HG02981 (cell line): ENCODE measurements at regions not wholly inside any gene's neighbourhood (a gene's known extent, or its start where the extent isn't known, plus 50 kb on each side); places are given as distances from the start of the nearest gene placed in this dataset.

Source experiments
- ATAC-seq: cut with Tn5 transposase; IDR thresholded peaks from one replicate; pipeline ENCODE4 v1.9.1; 2021; ENCODE audit warnings: mild to moderate bottlenecking, moderate library complexity; ENCODE audit not compliant: unreplicated experiment

GRCh38 chr17:68749349-68750207 is 148.4 kb upstream of the FAM20A start:
- ATAC-seq, result no peak

- ATAC-seq, result no peak
Measured at GRCh38 chr17:68748381-68748780, 147.2 kb upstream of the FAM20A start.

DNA sequence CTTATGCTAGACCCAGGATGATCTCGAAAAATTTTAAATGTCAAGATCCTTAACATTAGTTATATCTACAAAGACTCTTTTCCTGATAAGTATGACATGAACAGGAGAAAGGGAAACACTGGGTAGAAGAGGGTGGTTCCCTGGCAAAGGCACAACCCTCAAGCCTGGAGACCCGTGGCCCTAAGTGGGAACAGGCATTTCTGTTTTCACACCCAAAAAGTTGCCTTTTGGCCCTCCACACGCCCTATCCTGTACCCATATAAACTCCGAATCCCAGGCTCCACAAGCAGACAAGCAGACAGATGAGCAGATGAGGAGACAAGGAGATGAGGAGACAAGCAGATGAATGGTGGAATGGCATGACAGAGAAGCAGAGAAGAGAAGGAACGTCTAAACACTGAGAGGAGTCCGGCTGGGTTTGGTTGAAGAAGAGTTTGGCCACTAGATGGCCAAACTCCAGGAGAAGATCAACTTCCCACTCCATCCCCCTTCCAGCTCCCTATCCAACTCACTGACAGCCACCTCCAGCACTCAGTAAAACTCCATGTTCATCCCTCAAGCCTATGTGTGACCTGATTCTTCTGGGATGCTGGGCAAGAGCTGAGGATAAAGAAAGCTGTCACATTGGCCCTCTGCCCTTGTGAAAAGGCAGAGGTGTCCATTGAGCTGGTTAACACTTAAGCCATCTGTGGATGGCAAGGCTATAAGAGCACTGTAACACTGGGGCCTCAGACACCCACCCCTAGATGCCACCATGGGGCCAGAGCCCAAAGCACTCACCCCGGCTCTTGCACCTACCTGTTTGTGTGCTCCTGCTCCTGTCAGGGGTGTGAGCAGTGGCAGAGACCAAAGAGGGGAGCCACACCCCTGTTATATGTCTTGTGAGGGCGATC is 139.6 kb upstream of the FAM20A start:
- no peak for ATAC-seq

DNA sequence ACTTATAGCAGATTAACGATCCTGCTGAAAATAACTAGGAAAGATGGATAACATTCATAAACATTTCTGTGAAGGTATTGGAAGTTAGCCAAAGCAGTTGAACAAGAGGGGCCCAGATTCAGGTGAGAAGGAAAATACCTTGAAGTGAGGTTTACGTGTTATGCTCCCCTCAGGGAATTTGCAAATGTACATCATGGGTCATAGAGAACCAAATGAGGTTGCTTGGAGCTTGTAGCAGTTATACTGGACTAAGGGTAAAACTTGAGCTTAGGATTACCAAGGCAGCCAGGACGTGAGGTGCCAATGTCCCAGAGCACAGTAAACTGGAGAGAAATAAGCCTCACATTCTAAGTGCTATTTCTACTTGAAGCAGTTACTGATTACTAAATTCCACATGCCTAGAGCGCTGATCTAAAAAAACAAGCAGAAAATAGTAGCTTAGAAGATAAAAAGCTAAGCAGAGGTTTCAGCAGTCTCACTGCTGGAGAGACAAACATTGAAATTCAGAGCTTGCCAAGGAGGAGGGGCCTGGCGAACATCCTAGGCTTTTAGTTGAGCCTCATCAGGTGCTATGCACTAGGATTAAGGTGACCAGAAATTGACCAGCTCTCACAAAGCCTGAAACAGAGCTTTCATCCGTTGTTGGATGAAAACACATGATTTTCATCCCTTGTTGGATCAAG is 136.7 kb upstream of the FAM20A start:
- ATAC-seq, result no peak

- no peak for ATAC-seq
Measured at GRCh38 chr17:68734931-68735330, 133.8 kb upstream of the FAM20A start.

DNA sequence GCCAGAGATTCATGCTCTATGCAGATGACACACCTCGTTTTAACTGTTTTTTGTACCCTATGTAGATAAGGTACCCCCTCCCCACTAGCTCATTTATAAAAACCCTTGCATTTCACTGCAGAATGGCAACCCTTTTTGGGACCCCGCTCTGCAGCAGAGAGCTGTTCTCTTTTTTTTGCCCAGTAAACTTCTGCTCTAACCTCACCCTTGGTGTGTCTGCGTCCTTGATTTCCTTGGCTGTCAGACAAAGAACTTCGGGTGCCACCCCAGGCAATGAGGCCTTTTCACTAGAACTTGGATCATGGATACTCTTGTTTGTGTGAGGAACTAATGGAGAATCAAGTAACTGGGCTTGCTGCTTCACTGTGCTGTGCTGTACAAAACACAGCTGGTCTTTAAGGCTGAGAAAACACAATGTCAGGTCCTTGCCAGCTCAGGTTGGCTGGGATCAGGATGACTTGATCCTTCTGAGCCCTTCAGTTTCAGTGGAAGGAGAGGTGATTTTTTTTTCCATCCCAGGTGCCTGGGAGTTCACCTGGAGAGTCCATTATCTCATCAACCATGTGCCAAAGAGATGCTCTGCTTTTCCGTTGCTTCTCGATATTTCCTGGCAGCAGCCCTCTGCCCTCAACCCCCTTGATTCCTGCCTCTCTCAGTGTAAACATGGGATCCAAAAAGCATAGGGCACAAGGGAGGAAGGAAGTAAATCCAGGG is 133.2 kb upstream of the FAM20A start:
- ATAC-seq, result no peak

GRCh38 chr17:68733241-68734176 is 132.3 kb upstream of the FAM20A start:
- no peak for ATAC-seq

DNA sequence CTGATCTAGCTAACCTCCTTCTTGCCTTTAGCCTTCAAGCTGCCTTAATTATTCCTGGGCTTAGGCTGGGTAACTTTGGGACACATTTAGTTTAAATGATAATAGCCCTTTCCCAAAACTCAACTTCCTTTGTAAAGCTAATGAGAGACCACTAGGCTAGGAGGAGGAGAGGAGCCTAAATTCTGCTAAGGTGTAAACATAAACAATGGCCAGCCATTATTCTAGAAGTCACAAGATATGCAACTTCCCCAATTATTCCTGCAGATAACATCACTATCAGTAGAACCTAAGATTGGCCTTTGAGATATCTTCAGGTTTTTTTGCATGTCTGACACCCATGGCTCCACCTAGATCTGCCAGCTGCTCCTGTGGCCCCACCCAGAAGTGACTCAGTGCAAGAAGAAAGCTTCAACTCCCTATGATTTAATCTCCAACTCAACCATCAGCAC is 131.2 kb upstream of the FAM20A start:
- no peak for ATAC-seq

DNA sequence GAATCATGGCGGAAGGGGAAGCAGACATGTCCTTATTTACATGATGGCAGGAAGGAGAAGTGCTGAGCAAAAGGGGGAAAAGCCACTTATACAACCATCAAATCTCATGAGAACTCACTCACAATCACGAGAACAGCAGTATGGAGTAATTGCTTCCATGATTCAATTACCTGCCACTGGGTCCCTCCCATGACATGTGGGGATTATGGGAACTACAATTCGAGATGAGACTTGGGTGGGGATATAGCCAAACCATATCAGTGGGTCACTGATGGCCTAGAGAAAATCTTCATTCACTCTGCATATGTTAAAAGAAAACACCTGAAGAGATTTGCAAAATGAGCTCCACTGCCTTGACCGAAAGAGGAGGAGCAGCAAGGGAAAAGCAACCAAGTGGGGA is 130.3 kb upstream of the FAM20A start:
- ATAC-seq, result no peak

- ATAC-seq, result no peak
Measured at GRCh38 chr17:68719431-68719830, 118.3 kb upstream of the FAM20A start.

DNA sequence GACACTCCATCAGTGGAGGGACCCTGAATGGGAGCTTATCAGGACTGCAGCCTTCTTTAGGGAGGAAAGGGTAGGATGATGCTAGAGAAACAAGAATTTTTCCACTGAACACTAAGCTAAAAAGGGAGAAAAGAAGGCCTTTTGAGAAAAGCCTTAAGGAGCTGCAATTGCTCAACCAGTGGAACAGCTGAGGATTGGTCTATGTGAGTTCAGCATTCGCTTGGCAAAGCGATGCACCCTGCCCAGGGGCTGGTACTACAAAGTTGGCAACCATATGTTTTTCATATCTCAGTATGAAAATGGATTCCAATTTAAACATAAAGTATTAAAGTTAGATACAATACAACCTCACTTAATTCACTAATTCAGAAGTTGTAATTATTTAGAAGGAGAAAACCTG is 117.8 kb upstream of the FAM20A start:
- no peak for ATAC-seq

DNA sequence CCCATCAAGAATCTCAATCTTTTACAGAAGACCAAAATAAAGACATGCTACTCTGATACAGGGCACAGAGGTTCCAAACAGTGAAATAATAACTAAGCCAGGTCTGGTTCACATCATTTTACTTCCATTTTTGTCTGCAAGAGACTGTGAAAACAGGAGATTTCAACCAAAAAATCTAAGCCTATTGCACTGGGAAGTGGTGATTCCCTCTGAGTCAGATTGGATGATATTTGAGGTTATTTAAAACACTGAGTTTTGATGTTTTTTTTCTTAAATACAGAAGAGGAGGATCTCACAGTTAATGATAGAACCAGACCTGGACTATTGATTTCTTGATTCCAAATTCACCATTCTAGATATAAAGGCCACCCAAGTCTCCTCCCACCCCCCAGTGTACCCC is 117.3 kb upstream of the FAM20A start:
- ATAC-seq, result no peak

GRCh38 chr17:68714676-68715075 is 113.5 kb upstream of the FAM20A start:
- ATAC-seq, result no peak

DNA sequence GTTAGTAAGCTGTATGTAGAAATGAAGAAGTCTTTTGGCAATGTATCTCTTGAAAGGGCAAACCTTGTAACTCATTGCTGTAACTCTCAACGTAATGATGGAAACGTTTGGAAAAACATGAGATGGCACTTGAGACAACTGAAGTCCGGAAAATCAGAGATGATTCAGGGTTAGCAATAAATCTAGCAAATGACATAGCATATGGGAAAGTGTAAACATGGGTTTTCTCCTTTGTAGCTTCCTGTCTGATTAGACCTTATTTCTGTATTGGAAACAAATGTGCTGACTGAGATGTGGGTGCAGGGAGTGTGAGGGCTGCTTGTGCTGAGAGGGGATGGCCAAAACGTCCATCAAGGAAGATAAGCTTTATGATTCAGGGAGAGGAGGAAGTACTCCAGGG is 110.7 kb upstream of the FAM20A start:
- no peak for ATAC-seq

- no peak for ATAC-seq
Measured at GRCh38 chr17:68710976-68711375, 109.8 kb upstream of the FAM20A start.

- no peak for ATAC-seq
Measured at GRCh38 chr17:68710035-68710780, 109.0 kb upstream of the FAM20A start.

- ATAC-seq, result no peak
Measured at GRCh38 chr17:68709461-68709860, 108.3 kb upstream of the FAM20A start.

DNA sequence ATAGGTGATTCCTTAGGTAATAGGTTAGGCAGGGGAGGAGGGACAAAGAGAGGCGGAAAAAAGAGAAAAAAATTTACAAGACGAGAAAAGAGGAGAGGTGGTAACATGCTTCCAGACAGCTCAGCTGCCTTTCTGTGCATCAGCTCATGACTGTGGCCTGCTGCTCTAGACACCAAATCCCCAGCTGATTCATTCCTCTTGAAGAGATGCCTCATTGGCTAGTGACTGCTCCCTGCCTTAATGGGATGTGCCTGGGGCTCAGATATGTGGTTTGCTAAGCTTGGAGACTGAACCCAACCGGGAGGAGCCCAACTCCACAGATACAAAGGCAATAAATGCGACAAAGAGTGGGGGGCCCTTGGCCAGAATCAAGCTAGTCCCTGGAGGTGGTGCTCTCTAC is 105.9 kb upstream of the FAM20A start:
- ATAC-seq, result no peak

DNA sequence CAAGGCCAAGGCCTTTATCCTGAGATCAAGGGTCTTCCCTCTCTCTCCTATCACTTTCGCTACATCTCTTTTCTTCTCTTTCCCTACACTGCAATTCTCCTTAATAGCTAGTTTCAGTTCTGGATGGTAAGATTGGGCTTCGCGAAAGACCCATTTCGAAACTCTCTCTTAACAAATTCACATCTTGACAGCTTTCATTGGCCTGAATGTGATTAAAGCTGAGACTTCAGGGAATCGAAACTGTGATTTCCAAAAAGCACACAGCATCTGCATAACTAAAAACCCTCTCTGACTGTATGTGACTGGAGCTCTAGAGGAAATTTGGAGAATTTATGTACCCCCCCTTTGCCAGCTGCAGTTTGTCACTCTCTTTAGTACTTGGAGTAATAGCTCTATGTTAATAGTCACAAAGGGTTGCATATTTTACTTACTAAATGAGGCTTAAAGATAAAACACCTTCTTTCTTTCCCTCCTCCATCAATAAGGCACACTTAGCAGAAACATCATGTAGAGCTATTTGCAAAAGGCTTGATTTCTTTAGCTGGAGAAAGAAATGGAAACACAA is 105.3 kb upstream of the FAM20A start:
- no peak for ATAC-seq
